Activated CD4-positive, alpha-beta memory T cell treated with anti-CD3 and anti-CD28 coated beads for 36 hours (primary cell): ENCODE measurements at regions not wholly inside any gene's neighbourhood (a gene's known extent, or its start where the extent isn't known, plus 50 kb on each side); places are given as distances from the start of the nearest gene placed in this dataset.

Source experiments
- CTCF ChIA-PET: fragments of 350-600 bp; sonication (Branson Sonifier 250); formaldehyde crosslinking; loops from one replicate; lab custom pipeline; 2021; ENCODE audit warnings: antibody characterized with exemption, inconsistent platforms; lab: Charles Lee
- POLR2A ChIA-PET: fragments of 350-600 bp; sonication (Branson Sonifier 250); formaldehyde crosslinking; loops from one replicate; lab custom pipeline; 2021; ENCODE audit warnings: antibody characterized with exemption; lab: Charles Lee
- DNase-seq: peaks from one replicate; pipeline ENCODE4 v3.0.0-alpha.2; 2020
- H3K27ac Mint-ChIP-seq: one replicate; pipeline ENCODE4 v1.8.0; 2021; ENCODE audit warnings: mixed read lengths
- H3K27me3 Mint-ChIP-seq: one replicate; pipeline ENCODE4 v1.8.0; 2021; ENCODE audit warnings: mixed read lengths
- H3K36me3 Mint-ChIP-seq: one replicate; pipeline ENCODE4 v1.8.0; 2021; ENCODE audit warnings: mixed read lengths
- H3K4me1 Mint-ChIP-seq: one replicate; pipeline ENCODE4 v1.8.0; 2021; ENCODE audit warnings: low read depth, mixed read lengths
- H3K4me3 Mint-ChIP-seq: one replicate; pipeline ENCODE4 v1.8.0; 2021; ENCODE audit warnings: mild to moderate bottlenecking, mixed read lengths
- H3K9me3 Mint-ChIP-seq: one replicate; pipeline ENCODE4 v1.8.0; 2021; ENCODE audit warnings: mixed read lengths
- intact Hi-C: fragments of 100-400 bp; cut with micrococcal nuclease; formaldehyde crosslinking; loops from one replicate; pipeline ENCODE4 v1.15.1; 2023

DNA sequence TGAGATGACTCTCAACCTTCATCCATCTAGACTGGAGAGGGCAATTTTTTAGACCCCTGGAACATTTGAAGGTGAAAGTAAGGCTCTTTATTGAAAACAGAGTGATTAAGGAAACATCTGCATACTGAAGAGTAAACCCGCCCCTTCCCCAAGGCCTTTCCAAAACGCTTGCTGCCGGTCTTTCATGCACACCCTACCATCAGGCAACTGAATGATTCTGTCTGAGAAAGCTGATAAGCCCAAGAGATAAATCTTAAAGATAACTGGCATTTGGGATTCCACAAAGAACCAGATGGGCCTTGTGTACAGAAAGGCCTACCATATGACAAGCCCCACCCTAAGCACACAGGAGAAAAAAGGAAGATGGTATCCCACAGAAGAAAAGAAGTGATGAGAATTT lies 54.4 kb upstream of the PIK3R1 start:
- no peak overlapping the region for H3K27ac Mint-ChIP-seq
- no peaks in the 10 kb centered on the region for H3K27me3 Mint-ChIP-seq
- ChIA-PET POLR2A (no interaction called here), CTCF (no interaction called here)
- no peak for DNase-seq
- intact Hi-C loops: no loop called here
- H3K4me1 Mint-ChIP-seq: no peaks in the 10 kb centered on the region
- H3K4me3 Mint-ChIP-seq: no peak overlapping the region
- H3K9me3 Mint-ChIP-seq: no peaks in the 10 kb centered on the region
- no peaks in the 10 kb centered on the region for H3K36me3 Mint-ChIP-seq

DNA sequence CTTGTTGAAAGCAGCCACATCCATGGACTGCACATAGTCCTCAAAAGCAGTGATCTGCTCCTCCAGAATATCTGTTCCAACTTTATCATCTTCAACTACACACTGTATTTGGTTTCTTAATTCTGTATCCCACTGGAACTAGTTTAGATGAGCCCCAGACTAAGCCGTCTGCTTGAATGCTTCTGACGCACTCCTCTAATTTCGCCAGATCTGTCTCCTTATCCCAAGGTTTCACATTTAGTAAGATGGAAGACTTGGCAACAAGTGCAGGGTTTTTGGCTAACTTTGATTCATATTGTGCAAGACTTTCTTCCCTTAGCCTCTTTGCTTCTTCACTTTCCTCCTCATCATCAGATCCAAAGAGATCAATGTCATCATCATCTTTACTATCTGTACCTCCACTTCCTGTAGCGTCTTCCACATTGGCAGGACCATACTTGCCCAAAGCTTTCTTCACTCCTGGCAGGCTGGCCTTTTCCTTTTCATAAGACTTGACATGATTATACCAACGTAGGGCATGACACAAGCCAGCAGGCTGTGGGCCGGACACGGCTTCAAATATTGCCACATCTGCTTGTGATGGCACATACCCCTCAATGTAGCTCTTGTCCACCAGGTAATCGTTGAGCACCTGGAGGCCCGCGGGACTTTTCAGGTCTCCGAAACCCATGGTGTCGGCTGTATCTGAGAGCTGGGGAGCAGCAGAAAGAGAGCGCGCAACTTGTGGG lies 56.2 kb upstream of the PIK3R1 start:
- no peaks in the 10 kb centered on the region for H3K27me3 Mint-ChIP-seq
- intact Hi-C loops: no loop called here
- POLR2A ChIA-PET: no interaction called here
- H3K4me3 Mint-ChIP-seq: no peak overlapping the region
- DNase-seq: no peak
- H3K4me1 Mint-ChIP-seq: no peaks in the 10 kb centered on the region
- no peak overlapping the region for H3K27ac Mint-ChIP-seq
- H3K9me3 Mint-ChIP-seq: no peaks in the 10 kb centered on the region
- CTCF ChIA-PET: no interaction called here
- H3K36me3 Mint-ChIP-seq: no peaks in the 10 kb centered on the region

DNA sequence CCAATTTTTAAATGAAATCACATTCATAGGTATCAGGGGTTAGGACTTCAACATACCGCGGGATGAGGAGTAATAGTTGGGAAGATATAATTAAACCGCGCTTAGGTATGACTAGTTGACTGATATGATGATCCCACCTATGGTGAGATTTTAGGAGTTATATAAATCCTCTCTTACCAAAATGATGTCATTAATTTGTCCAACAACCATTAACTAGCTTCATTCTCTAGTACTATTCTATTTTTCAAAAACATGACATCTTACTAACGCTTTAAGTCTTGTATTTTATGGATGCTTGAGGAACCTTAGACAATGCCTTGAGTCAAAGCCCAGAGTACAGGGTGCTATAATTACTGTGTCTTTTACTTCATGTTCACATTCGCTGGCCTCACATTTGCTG lies 59.6 kb upstream of the PIK3R1 start:
- ChIA-PET POLR2A (no interaction called here), CTCF (interaction anchor here (0.7 kb wide), 1 partner anchor 16 kb away, joined by 3 read pairs; no protein-coding TSS in a partner anchor)
- Mint-ChIP-seq H3K4me1 (no peaks in the 10 kb centered on the region), H3K4me3 (no peak overlapping the region), H3K27me3 (no peaks in the 10 kb centered on the region), H3K9me3 (no peaks in the 10 kb centered on the region), H3K27ac (no peak overlapping the region), H3K36me3 (no peaks in the 10 kb centered on the region)
- no peak for DNase-seq
- intact Hi-C loops: no loop called here

DNA sequence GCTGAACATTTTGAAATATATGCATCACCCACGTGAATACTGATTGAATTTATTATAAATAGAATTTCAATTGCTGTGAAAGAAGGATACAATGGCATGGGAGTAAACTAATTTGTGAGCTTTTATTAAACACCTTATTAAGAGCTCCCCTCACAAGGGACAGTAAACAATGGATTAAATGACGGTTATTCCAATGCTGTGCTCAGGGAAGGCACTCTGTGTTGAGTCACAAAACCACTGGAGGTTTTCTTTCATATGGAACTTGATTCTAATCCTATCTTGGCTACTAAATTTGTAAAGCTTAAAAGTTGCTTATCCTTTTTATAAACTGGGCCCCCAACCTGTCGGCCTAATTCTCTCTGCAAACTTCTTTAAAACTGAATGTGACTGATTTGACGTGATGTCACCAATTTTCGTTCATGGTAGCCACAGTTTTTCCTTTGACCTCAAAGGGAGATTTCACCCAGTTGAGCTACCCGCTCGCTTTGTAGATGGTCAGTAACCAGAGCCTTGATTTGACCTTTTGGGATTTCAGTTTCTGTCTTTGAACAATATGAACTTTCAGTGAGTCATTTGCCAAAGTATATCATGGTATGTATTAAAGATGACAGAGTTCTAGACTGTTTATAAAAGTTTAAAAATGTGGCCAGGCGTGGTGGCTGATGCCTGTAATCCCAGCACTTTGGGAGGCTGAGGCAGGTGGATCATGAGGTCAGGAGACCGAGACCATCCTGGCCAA lies 61.3 kb upstream of the PIK3R1 start:
- Mint-ChIP-seq H3K4me1 (no peaks in the 10 kb centered on the region), H3K27ac (no peak overlapping the region), H3K9me3 (no peaks in the 10 kb centered on the region), H3K4me3 (no peak overlapping the region), H3K27me3 (no peaks in the 10 kb centered on the region), H3K36me3 (no peaks in the 10 kb centered on the region)
- POLR2A ChIA-PET: no interaction called here
- no peak for DNase-seq
- CTCF ChIA-PET: interaction anchor here (0.7 kb wide), 1 partner anchor 51 kb away, joined by 3 read pairs; no protein-coding TSS in a partner anchor
- intact Hi-C loops: no loop called here

DNA sequence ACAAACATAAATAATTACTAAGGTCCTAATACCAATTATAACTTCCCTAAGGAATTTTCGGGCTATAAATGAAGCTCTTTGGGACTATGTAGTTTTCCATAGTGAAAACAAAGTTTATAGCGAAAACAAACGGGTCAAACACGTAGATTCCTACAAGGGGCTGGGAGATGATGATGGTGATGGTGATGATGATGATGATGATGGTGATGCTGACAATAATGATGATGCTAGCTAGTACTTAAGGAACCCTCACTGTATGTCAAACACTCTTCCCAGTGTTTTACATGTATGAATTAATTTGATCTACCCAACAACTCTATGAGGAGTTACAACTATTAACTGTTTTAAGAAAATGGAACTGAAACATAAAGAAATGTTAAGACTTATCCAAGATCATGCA lies 63.7 kb upstream of the PIK3R1 start:
- Mint-ChIP-seq H3K4me1 (peaks cover 6% of the 10 kb centered on the region), H3K4me3 (no peak overlapping the region), H3K27me3 (no peaks in the 10 kb centered on the region), H3K9me3 (no peaks in the 10 kb centered on the region), H3K36me3 (no peaks in the 10 kb centered on the region), H3K27ac (no peak overlapping the region)
- intact Hi-C loops: no loop called here
- ChIA-PET CTCF (no interaction called here), POLR2A (no interaction called here)
- no peak for DNase-seq

DNA sequence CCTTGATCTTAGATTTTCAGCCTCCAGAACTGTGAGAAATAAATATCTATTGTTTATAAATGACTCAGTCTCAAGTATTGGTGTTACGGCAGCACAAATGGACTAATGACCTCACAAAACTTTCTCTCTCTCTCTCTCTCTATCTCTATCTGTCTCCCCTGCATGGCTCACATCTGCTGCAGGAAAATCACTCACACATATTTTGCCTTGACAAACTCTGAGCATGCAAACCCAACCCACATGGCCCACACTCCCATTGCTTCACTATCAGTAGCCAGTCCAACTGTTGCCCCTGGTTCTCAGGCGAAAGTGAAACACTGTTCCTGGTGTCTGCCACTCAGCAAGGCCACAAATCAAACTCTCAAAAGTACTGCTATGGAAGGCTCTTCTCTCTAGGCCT lies 66.4 kb upstream of the PIK3R1 start:
- no peaks in the 10 kb centered on the region for H3K27me3 Mint-ChIP-seq
- H3K27ac Mint-ChIP-seq: no peak overlapping the region
- intact Hi-C loops: no loop called here
- no peak overlapping the region for H3K4me3 Mint-ChIP-seq
- peaks cover 6% of the 10 kb centered on the region for H3K4me1 Mint-ChIP-seq
- no peak for DNase-seq
- no peaks in the 10 kb centered on the region for H3K36me3 Mint-ChIP-seq
- CTCF ChIA-PET: no interaction called here
- POLR2A ChIA-PET: no interaction called here
- no peaks in the 10 kb centered on the region for H3K9me3 Mint-ChIP-seq

DNA sequence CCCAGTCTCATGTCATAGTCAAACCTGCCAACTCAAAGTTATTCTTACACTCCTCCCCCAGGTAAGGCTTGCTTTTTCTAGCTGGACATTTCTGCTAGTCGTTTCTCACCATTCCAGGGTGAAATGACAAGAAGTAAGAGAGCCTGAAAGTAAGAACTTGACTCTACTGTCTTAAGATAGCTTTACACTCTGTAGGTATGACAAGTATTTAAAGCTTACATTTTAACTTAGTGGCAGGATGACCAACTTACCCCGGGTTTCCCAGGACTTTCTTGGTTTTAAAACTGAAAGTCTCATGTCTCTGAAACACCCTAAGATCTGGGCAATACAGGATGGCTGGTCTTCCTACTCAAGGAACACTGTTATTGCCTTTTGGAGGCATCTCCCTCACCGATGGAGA lies 67.5 kb upstream of the PIK3R1 start:
- intact Hi-C loops: no loop called here
- no peak overlapping the region for H3K27ac Mint-ChIP-seq
- H3K4me3 Mint-ChIP-seq: no peak overlapping the region

DNA sequence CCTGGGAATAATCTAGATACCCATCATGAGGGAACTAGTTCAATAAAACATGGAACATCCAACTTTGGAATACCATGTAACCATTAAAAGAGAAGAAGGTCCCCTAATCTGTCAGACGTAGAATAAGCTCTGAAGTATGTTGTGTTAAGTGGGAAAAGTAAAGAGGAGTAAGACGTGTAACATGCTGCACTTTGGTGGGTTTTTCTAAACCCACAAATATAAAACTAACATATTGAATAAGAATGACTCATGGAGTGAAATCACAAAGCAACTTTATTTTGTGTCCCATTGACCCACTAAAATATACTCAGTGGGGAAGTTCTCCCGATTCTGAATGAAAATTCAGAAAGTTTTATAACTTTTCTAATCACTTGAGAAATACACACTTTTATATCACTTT lies 67.9 kb upstream of the PIK3R1 start:
- peaks cover 6% of the 10 kb centered on the region for H3K4me1 Mint-ChIP-seq
- H3K9me3 Mint-ChIP-seq: peaks cover 7% of the 10 kb centered on the region
- intact Hi-C loops: no loop called here
- H3K27ac Mint-ChIP-seq: no peak overlapping the region
- no peak overlapping the region for H3K4me3 Mint-ChIP-seq
- CTCF ChIA-PET: no interaction called here
- no peaks in the 10 kb centered on the region for H3K27me3 Mint-ChIP-seq
- POLR2A ChIA-PET: interaction anchor here (0.6 kb wide), 1 partner anchor 32 kb away, joined by 3 read pairs; no protein-coding TSS in a partner anchor
- no peak for DNase-seq
- no peaks in the 10 kb centered on the region for H3K36me3 Mint-ChIP-seq

More for the DNA sequence above, 67.5 kb upstream of the PIK3R1 start:
- POLR2A ChIA-PET: interaction anchor here (0.6 kb wide), 1 partner anchor 31 kb away, joined by 3 read pairs; no protein-coding TSS in a partner anchor
- H3K36me3 Mint-ChIP-seq: no peaks in the 10 kb centered on the region
- no peak for DNase-seq
- peaks cover 4% of the 10 kb centered on the region for H3K9me3 Mint-ChIP-seq
- peaks cover 6% of the 10 kb centered on the region for H3K4me1 Mint-ChIP-seq
- H3K27me3 Mint-ChIP-seq: no peaks in the 10 kb centered on the region
- CTCF ChIA-PET: no interaction called here

DNA sequence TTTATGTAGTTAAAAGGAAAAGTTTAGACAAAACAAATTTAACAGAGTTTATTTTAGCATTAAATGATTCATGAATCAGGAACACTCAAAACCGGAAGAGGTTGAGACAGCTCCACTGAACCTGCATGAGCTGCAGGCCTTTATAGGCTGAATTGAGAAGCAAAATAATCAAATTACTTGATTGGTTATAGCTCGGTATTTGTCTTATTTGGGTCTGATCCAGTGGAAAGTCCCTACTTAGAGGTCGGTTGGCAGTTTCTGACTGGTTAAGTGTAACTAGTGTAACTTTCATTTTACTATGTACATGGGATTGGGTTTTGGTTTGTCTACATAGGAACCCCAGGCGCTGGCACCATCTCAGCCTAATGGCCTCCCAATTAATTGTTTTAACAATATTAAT lies 74.1 kb upstream of the PIK3R1 start:
- no peak overlapping the region for H3K27ac Mint-ChIP-seq
- H3K9me3 Mint-ChIP-seq: peaks cover 7% of the 10 kb centered on the region
- DNase-seq: no peak
- H3K4me3 Mint-ChIP-seq: no peak overlapping the region
- H3K27me3 Mint-ChIP-seq: no peaks in the 10 kb centered on the region
- H3K4me1 Mint-ChIP-seq: peaks cover 10% of the 10 kb centered on the region
- H3K36me3 Mint-ChIP-seq: no peaks in the 10 kb centered on the region
- intact Hi-C loops: no loop called here
- POLR2A ChIA-PET: no interaction called here
- CTCF ChIA-PET: no interaction called here

DNA sequence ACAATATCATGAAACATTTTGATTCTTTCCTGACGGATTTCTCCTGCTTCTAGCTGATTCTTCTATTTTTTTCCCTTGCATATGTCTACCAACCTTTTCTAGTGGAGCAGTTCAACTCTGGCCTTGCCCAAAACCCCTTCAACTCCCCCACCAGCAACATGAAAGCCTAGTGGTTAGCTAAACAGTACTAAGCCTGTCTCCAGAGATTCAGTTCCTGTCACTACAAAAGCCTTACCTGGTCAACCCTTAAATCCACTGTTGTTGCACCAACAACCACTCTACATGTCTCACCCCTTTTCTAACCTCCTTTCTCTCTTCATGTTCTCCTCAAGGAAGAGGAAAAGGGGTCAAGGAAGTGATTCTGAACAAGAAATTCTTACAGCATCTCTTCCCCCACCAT lies 74.8 kb upstream of the PIK3R1 start:
- ChIA-PET POLR2A (no interaction called here), CTCF (no interaction called here)
- peaks cover 7% of the 10 kb centered on the region for H3K9me3 Mint-ChIP-seq
- no peak overlapping the region for H3K27ac Mint-ChIP-seq
- H3K27me3 Mint-ChIP-seq: no peaks in the 10 kb centered on the region
- H3K4me1 Mint-ChIP-seq: peaks cover 10% of the 10 kb centered on the region
- intact Hi-C loops: no loop called here
- H3K4me3 Mint-ChIP-seq: no peak overlapping the region
- no peaks in the 10 kb centered on the region for H3K36me3 Mint-ChIP-seq
- no peak for DNase-seq

DNA sequence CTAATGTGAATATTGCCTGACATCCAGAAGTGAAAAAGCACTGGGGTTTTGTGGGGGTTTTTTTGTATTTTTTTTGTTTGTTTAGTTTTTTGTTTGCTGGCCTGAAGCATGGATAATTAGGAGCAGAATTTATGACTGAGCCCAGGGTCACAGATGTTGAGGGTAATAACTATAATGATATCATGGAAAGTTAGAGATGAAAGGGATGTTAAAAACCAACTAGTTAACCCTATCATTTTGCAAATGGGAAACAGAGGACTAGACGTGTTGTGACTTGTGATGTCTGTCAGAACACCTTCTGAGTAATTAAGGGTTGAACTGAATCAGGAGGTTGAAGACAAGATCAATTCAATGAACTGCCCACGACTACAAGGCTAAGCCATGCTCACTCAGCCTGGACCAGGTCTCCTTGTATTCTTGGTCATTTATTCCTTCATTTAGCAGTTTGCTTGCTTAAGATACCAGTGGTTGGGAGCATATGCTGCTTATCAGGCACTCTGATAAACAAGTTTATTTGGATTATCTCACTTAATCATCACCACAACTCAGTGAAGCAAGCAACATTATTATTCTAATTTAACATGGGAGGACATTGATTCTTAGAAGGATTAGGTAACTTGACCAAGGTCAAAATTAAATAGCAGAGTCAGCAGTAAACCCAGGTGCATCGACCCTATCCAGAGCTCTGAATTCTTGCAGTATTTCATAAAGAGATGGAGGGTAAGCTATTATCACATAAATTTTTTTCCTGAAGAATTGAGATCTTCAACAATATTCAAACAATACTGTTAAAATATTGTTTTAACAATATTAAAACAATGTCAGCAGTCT lies 75.7 kb upstream of the PIK3R1 start:
- no peak for DNase-seq
- Mint-ChIP-seq H3K9me3 (peaks cover 7% of the 10 kb centered on the region), H3K4me1 (peaks cover 10% of the 10 kb centered on the region), H3K27ac (no peak overlapping the region), H3K36me3 (no peaks in the 10 kb centered on the region), H3K27me3 (no peaks in the 10 kb centered on the region), H3K4me3 (no peak overlapping the region)
- ChIA-PET CTCF (no interaction called here), POLR2A (no interaction called here)
- intact Hi-C loops: no loop called here

DNA sequence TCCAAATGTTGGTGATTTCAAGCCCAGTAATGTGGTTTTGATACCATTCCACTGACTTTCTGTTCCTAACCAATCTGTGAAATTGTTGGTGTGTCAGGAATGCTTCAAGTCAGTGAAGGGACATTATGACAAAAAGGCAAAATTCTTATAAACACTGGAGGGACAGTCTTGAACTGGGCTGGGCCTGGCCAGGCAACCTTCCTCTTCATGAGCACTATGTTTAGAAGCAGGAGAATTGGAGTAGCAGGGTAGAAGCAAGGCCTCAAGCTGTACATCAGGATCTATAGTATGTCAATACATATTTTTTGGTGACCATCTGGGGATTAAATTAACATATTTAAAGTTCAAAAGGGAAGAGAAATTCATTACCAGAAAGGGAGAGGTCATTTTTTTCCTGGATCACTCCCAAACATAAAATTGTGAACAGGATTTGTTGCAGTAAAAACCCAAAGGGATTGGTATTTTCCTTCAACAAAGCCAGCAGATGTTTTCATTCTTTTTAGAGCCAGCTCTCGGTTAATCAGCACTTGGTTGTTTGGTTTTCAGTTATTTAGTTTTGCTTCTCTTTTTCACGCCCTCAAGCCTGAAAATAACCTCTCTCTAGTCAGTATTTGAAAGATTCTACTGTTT lies 77.9 kb upstream of the PIK3R1 start:
- no peaks in the 10 kb centered on the region for H3K9me3 Mint-ChIP-seq
- DNase-seq: no peak
- intact Hi-C loops: no loop called here
- H3K27me3 Mint-ChIP-seq: no peaks in the 10 kb centered on the region
- ChIA-PET CTCF (no interaction called here), POLR2A (no interaction called here)
- H3K36me3 Mint-ChIP-seq: no peaks in the 10 kb centered on the region
- H3K4me1 Mint-ChIP-seq: peaks cover 10% of the 10 kb centered on the region
- H3K4me3 Mint-ChIP-seq: no peak overlapping the region
- H3K27ac Mint-ChIP-seq: no peak overlapping the region
